ENCODE measurements at regions not wholly inside any gene's neighbourhood (a gene's known extent, or its start where the extent isn't known, plus 50 kb on each side); places are given as distances from the start of the nearest gene placed in this dataset.

DNA sequence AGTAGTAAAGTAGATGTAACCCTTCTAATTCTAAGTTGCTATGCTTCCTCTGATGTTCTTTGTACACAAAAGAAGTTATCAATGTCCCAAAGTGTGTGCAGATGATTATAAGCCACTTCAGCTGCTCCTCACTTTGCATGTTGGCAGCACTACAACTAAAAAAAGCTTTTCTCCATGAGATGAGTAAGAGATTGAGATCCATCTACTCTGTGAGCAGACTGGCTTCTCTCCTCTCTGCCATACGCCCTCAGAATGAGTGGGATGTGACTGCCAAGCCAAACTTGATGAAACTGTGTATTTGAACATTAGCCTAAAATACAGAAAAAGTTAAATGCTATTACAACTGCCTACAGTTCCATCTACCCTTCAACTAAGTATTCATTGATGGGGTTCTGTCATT is 102.9 kb upstream of the ETV1 start:
- H3K27ac ChIP-seq (ENCODE audit: low read length) = no peak overlapping the region
- POLR2A ChIA-PET = no interaction called here
- H3K9me3 ChIP-seq (ENCODE audit: control insufficient read depth, insufficient read depth, low read depth, low read length) = peaks cover 3% of the 10 kb centered on the region; the same call in 1 of the 2 replicates
- H3K27me3 ChIP-seq (ENCODE audit: control insufficient read depth, insufficient read depth, low read length) = no peaks in the 10 kb centered on the region
- intact Hi-C loops (cut with micrococcal nuclease; ENCODE audit: unreplicated experiment) = no loop called here
- no peaks in the 10 kb centered on the region for H3K36me3 ChIP-seq (ENCODE audit: control insufficient read depth, insufficient read depth, low read length)
- in situ Hi-C loops (cut with HindIII; ENCODE audit: low pct_unique_long_range_greater_than_20kb, low sequenced_read_pairs) = no loop called here
- H3K4me3 ChIP-seq (ENCODE audit: low read depth in 2 of 2, low read length in 2 of 2) = no peak overlapping the region
- CTCF ChIA-PET = interaction anchor here (0.5 kb wide), 1 partner anchor 232 kb away, joined by 9 read pairs; no protein-coding TSS in a partner anchor
- no peak for ATAC-seq
- BruUV-seq (replicated peaks) = no TSS peak
- no peak for TF ChIP-seq POLR2AphosphoS5 (IDR thresholded peaks at IDR 0.05; ENCODE audit: low read depth, low read length)
- no peak for TF ChIP-seq TCF7L2 (IDR thresholded peaks at IDR 0.05; ENCODE audit: low read depth, low read length)
- TF ChIP-seq, protein P1, sequence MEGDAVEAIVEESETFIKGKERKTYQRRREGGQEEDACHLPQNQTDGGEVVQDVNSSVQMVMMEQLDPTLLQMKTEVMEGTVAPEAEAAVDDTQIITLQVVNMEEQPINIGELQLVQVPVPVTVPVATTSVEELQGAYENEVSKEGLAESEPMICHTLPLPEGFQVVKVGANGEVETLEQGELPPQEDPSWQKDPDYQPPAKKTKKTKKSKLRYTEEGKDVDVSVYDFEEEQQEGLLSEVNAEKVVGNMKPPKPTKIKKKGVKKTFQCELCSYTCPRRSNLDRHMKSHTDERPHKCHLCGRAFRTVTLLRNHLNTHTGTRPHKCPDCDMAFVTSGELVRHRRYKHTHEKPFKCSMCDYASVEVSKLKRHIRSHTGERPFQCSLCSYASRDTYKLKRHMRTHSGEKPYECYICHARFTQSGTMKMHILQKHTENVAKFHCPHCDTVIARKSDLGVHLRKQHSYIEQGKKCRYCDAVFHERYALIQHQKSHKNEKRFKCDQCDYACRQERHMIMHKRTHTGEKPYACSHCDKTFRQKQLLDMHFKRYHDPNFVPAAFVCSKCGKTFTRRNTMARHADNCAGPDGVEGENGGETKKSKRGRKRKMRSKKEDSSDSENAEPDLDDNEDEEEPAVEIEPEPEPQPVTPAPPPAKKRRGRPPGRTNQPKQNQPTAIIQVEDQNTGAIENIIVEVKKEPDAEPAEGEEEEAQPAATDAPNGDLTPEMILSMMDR (IDR thresholded peaks at IDR 0.05) = no peak
- TF ChIP-seq, protein P2, sequence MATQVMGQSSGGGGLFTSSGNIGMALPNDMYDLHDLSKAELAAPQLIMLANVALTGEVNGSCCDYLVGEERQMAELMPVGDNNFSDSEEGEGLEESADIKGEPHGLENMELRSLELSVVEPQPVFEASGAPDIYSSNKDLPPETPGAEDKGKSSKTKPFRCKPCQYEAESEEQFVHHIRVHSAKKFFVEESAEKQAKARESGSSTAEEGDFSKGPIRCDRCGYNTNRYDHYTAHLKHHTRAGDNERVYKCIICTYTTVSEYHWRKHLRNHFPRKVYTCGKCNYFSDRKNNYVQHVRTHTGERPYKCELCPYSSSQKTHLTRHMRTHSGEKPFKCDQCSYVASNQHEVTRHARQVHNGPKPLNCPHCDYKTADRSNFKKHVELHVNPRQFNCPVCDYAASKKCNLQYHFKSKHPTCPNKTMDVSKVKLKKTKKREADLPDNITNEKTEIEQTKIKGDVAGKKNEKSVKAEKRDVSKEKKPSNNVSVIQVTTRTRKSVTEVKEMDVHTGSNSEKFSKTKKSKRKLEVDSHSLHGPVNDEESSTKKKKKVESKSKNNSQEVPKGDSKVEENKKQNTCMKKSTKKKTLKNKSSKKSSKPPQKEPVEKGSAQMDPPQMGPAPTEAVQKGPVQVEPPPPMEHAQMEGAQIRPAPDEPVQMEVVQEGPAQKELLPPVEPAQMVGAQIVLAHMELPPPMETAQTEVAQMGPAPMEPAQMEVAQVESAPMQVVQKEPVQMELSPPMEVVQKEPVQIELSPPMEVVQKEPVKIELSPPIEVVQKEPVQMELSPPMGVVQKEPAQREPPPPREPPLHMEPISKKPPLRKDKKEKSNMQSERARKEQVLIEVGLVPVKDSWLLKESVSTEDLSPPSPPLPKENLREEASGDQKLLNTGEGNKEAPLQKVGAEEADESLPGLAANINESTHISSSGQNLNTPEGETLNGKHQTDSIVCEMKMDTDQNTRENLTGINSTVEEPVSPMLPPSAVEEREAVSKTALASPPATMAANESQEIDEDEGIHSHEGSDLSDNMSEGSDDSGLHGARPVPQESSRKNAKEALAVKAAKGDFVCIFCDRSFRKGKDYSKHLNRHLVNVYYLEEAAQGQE (IDR thresholded peaks at IDR 0.05; ENCODE audit: insufficient read depth in 1 of 2, low read depth in 2 of 2, low read length in 1 of 2) = no peak
- no peak for TF ChIP-seq SIN3A (IDR thresholded peaks at IDR 0.05; ENCODE audit: borderline replicate concordance, insufficient read depth, low read depth, low read length)
- no peaks in the 10 kb centered on the region for H3K4me1 ChIP-seq (ENCODE audit: control insufficient read depth, insufficient read depth, low read length)
- DNase-seq (ENCODE audit: low read depth, low spot score) = no peak

DNA sequence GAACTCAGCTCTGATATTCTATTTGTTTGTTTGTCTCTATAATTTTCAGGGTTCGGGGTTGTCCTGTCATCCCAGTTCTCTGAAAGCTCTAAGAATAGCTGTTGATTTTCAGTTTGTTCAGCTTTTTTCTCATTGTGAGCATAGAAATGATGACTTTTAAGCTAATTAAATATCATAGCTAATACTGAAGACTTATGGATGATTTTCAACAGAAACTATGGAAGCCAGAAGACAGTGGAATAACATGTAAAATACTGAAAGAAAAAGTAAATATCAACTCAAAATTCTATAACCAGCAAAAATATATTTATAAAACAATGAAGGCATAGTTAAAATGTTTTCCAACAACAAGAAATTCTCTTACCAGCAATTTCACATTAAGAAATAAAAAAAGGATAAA is 96.4 kb upstream of the ETV1 start:
- in situ Hi-C loops (cut with HindIII; ENCODE audit: low pct_unique_long_range_greater_than_20kb, low sequenced_read_pairs) = no loop called here
- BruUV-seq (replicated peaks) = no TSS peak
- POLR2A ChIA-PET = no interaction called here

More for the DNA sequence above, 96.4 kb upstream of the ETV1 start:
- Histone ChIP-seq H3K36me3 (ENCODE audit: control insufficient read depth, insufficient read depth, low read length) (no peaks in the 10 kb centered on the region), H3K27me3 (ENCODE audit: control insufficient read depth, insufficient read depth, low read length) (no peaks in the 10 kb centered on the region), H3K27ac (ENCODE audit: low read length) (no peak overlapping the region), H3K4me3 (ENCODE audit: low read depth in 2 of 2, low read length in 2 of 2) (no peak overlapping the region), H3K9me3 (ENCODE audit: control insufficient read depth, insufficient read depth, low read depth, low read length) (peaks cover 22% of the 10 kb centered on the region), H3K4me1 (ENCODE audit: control insufficient read depth, insufficient read depth, low read length) (no peaks in the 10 kb centered on the region)
- TF ChIP-seq POLR2AphosphoS5 (IDR thresholded peaks at IDR 0.05; ENCODE audit: low read depth, low read length) (no peak), SIN3A (IDR thresholded peaks at IDR 0.05; ENCODE audit: borderline replicate concordance, insufficient read depth, low read depth, low read length) (no peak), TCF7L2 (IDR thresholded peaks at IDR 0.05; ENCODE audit: low read depth, low read length) (no peak)
- TF ChIP-seq, protein P2 (IDR thresholded peaks at IDR 0.05; ENCODE audit: insufficient read depth in 1 of 2, low read depth in 2 of 2, low read length in 1 of 2) = no peak
- TF ChIP-seq, protein P1 (IDR thresholded peaks at IDR 0.05) = no peak
- ATAC-seq (no peak), DNase-seq (ENCODE audit: low read depth, low spot score) (no peak)
- CTCF ChIA-PET = no interaction called here
- intact Hi-C loops (cut with micrococcal nuclease; ENCODE audit: unreplicated experiment) = no loop called here
